ENCODE measurements at regions not wholly inside any gene's neighbourhood (a gene's known extent, or its start where the extent isn't known, plus 50 kb on each side); places are given as distances from the start of the nearest gene placed in this dataset.

GRCh38 chrX:131910586-131910985, 112.5 kb upstream of the STK26 start:
- DNase-seq = no peak

- no peak for DNase-seq
Measured at GRCh38 chrX:131915488-131915887, 107.6 kb upstream of the STK26 start.

GRCh38 chrX:131917588-131917987, 105.5 kb upstream of the STK26 start:
- DNase-seq = no peak

- DNase-seq = no peak
Measured at GRCh38 chrX:131918839-131919238, 104.3 kb upstream of the STK26 start.

GRCh38 chrX:131923614-131924250, 99.4 kb upstream of the STK26 start:
- no peak for DNase-seq

GRCh38 chrX:131938749-131939148, 84.4 kb upstream of the STK26 start:
- DNase-seq = no peak

- DNase-seq = no peak
Measured at GRCh38 chrX:131942034-131942433, 81.1 kb upstream of the STK26 start.

GRCh38 chrX:131944936-131945902, 77.9 kb upstream of the STK26 start:
- DNase-seq = no peak

- no peak for DNase-seq
Measured at GRCh38 chrX:131951166-131951565, 71.9 kb upstream of the STK26 start.

- no peak for DNase-seq
Measured at GRCh38 chrX:131955099-131955777, 67.9 kb upstream of the STK26 start.

- no peak for DNase-seq
Measured at GRCh38 chrX:131958724-131959123, 64.4 kb upstream of the STK26 start.

- DNase-seq = no peak
Measured at GRCh38 chrX:131970347-131970746, 52.8 kb upstream of the STK26 start.

Measured in CD4-positive, alpha-beta T cell treated with Interleukin-21 for 1 hour (primary cell).